ENCODE measurements at regions not wholly inside any gene's neighbourhood (a gene's known extent, or its start where the extent isn't known, plus 50 kb on each side); places are given as distances from the start of the nearest gene placed in this dataset.

DNA sequence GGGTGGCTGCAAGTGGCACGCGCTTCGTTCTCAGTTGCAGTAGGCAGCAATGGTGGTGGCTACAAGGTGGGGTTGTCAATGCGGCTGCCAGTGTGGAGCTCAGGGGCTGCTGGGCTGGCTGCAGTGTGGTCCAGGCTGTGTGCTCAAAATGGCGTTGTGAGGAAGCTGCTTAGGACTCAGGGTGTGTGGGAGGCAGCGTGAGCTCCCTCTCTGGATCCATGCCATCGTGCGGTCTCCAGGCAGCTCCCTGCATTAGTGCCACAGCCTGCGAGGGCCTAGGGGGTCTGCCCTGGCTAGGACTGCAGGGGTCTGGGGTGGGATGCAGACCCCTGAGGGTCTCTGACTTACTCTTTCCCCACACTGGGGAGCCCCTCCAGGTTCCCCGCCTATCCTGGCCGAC is 397.2 kb downstream of the OCA2 start:
- H3K79me2 ChIP-seq (ENCODE audit: control insufficient read depth, insufficient read depth, low read length), result no peaks in the 10 kb centered on the region
- TF ChIP-seq NR2C1 (IDR thresholded peaks at IDR 0.05) (no peak), NR2C1 (tag; IDR thresholded peaks at IDR 0.05) (no peak), RUNX1 (IDR thresholded peaks at IDR 0.05; ENCODE audit: low read depth) (no peak), ZNF778 (CRISPR knock-in tag; IDR thresholded peaks at IDR 0.05) (no peak), RBM34 (IDR thresholded peaks at IDR 0.05; ENCODE audit: borderline replicate concordance, insufficient read depth, low read length) (no peak)
- H2AFZ ChIP-seq (ENCODE audit: low read depth, low read length), result no peak overlapping the region
- H3K4me2 ChIP-seq (ENCODE audit: insufficient read depth, low read length), result no peak overlapping the region
- FAIRE-seq (no peak), ATAC-seq (no peak), DNase-seq (ENCODE audit: extremely low read depth in 1 of 4, low spot score in 3 of 4) (no peak)
- BruUV-seq (replicated peaks), result no TSS peak
- no peak overlapping the region; a peak in 1 of 4 replicates for H3K9ac ChIP-seq (ENCODE audit: insufficient read depth in 1 of 2, low read depth in 2 of 2, low read length in 2 of 2)
- H3K9me3 ChIP-seq (replicated peaks; ENCODE audit: control insufficient read depth, insufficient read depth, low read depth, low read length), result no peaks in the 10 kb centered on the region
- no peak overlapping the region for H3K27ac ChIP-seq (ENCODE audit: extremely low read depth, low read depth, low read length)
- POLR2A ChIA-PET, result no interaction called here
- WGBS (ENCODE audit: insufficient coverage, low coverage, missing lambda C conversion rate), result 14% methylated on average over 10 of the region's 11 CpGs
- H3K4me1 ChIP-seq (replicated peaks in 1 of 2; ENCODE audit: control insufficient read depth in 2 of 2, insufficient read depth in 2 of 2, low read length in 2 of 2), result no peaks in the 10 kb centered on the region; a peak in 1 of 5 replicates
- intact Hi-C loops (cut with micrococcal nuclease) (no loop called here), in situ Hi-C loops (cut with MboI) (no loop called here)
- H3K27me3 ChIP-seq (ENCODE audit: control insufficient read depth in 2 of 2, insufficient read depth in 2 of 2, low read length in 2 of 2), result peaks cover 0 to 14% of the 10 kb centered on the region in 2 experiments; a peak in 4 of 5 replicates
- CTCF ChIA-PET (ENCODE audit: low intra/inter-chr PET ratio), result no interaction called here
- no peak overlapping the region for H3K4me3 ChIP-seq
- H4K20me1 ChIP-seq (replicated peaks; ENCODE audit: control insufficient read depth, insufficient read depth, low read length), result no peaks in the 10 kb centered on the region
- H3K36me3 ChIP-seq (ENCODE audit: control insufficient read depth, insufficient read depth, low read length), result no peaks in the 10 kb centered on the region
- H3K9me1 ChIP-seq (ENCODE audit: control insufficient read depth, insufficient read depth, low read length), result no peaks in the 10 kb centered on the region

DNA sequence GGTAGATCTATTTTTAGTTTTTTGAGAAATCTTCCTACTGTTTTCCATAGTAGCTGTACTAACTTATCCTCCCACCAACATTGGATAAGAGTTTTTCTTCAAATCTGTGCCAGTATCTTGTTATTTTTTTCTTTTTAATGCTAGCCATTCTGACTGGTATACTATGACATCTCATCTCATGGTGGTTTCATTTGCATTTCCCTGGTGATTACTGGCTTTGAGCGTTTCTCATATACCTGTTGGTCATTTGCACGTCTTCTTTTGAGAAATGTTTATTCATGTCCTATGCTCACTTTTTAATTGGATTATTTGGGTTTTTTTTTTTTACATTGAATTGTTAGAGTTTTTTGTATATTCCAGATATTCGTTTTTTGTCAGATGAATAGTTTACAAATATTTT is 398.1 kb downstream of the OCA2 start:
- FAIRE-seq (no peak), DNase-seq (ENCODE audit: extremely low read depth in 1 of 4, low spot score in 3 of 4) (no peak), ATAC-seq (no peak)
- H3K36me3 ChIP-seq (ENCODE audit: control insufficient read depth, insufficient read depth, low read length), result no peaks in the 10 kb centered on the region
- intact Hi-C loops (cut with micrococcal nuclease), result no loop called here
- H2AFZ ChIP-seq (ENCODE audit: low read depth, low read length), result no peak overlapping the region
- no peak overlapping the region for H3K27ac ChIP-seq (ENCODE audit: extremely low read depth, low read depth, low read length)
- no peak overlapping the region for H3K4me3 ChIP-seq
- H4K20me1 ChIP-seq (replicated peaks; ENCODE audit: control insufficient read depth, insufficient read depth, low read length), result no peaks in the 10 kb centered on the region
- 2% methylated on average over 3 of the region's 3 CpGs for WGBS (ENCODE audit: insufficient coverage, low coverage, missing lambda C conversion rate)
- POLR2A ChIA-PET, result no interaction called here
- BruUV-seq (replicated peaks), result no TSS peak
- H3K27me3 ChIP-seq (ENCODE audit: control insufficient read depth in 2 of 2, insufficient read depth in 2 of 2, low read length in 2 of 2), result peaks cover 0 to 10% of the 10 kb centered on the region in 2 experiments; a peak in 4 of 5 replicates
- no peak for TF ChIP-seq PPARD (CRISPR knock-in tag; IDR thresholded peaks at IDR 0.05)
- TF ChIP-seq, protein P1, sequence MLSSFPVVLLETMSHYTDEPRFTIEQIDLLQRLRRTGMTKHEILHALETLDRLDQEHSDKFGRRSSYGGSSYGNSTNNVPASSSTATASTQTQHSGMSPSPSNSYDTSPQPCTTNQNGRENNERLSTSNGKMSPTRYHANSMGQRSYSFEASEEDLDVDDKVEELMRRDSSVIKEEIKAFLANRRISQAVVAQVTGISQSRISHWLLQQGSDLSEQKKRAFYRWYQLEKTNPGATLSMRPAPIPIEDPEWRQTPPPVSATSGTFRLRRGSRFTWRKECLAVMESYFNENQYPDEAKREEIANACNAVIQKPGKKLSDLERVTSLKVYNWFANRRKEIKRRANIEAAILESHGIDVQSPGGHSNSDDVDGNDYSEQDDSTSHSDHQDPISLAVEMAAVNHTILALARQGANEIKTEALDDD (IDR thresholded peaks at IDR 0.05), result no peak
- TF ChIP-seq, protein P2, sequence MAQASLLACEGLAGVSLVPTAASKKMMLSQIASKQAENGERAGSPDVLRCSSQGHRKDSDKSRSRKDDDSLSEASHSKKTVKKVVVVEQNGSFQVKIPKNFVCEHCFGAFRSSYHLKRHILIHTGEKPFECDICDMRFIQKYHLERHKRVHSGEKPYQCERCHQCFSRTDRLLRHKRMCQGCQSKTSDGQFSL (CRISPR knock-in tag; IDR thresholded peaks at IDR 0.05), result no peak
- TF ChIP-seq, protein P2 (tag; IDR thresholded peaks at IDR 0.05), result no peak
- no peak for TF ChIP-seq ZNF133 (CRISPR knock-in tag; IDR thresholded peaks at IDR 0.05)
- TF ChIP-seq SRSF3 (IDR thresholded peaks at IDR 0.05; ENCODE audit: insufficient read depth, low read length), result no peak
- H3K4me1 ChIP-seq (replicated peaks in 1 of 2; ENCODE audit: control insufficient read depth in 2 of 2, insufficient read depth in 2 of 2, low read length in 2 of 2), result no peaks in the 10 kb centered on the region; a peak in 1 of 5 replicates
- in situ Hi-C loops (cut with MboI), result no loop called here
- H3K79me2 ChIP-seq (ENCODE audit: control insufficient read depth, insufficient read depth, low read length), result no peaks in the 10 kb centered on the region
- H3K9me1 ChIP-seq (ENCODE audit: control insufficient read depth, insufficient read depth, low read length), result no peaks in the 10 kb centered on the region
- no peak overlapping the region for H3K9ac ChIP-seq (ENCODE audit: insufficient read depth in 1 of 2, low read depth in 2 of 2, low read length in 2 of 2)
- H3K9me3 ChIP-seq (replicated peaks; ENCODE audit: control insufficient read depth, insufficient read depth, low read depth, low read length), result no peaks in the 10 kb centered on the region
- CTCF ChIA-PET (ENCODE audit: low intra/inter-chr PET ratio), result no interaction called here
- no peak overlapping the region for H3K4me2 ChIP-seq (ENCODE audit: insufficient read depth, low read length)
